C4-2B (cell line): ENCODE measurements at regions not wholly inside any gene's neighbourhood (a gene's known extent, or its start where the extent isn't known, plus 50 kb on each side); places are given as distances from the start of the nearest gene placed in this dataset.

ENCODE experiments used
- CTCF ChIP-seq: fragments of 450-650 bp; conservative IDR thresholded peaks from 2 replicates; pipeline ENCODE4 v1.5.1; 2017; ENCODE audit warnings: mild to moderate bottlenecking
- ZFX ChIP-seq: fragments of 450-650 bp; IDR thresholded peaks from 2 replicates; pipeline ENCODE4 v1.6.1; 2017

- no peak for TF ChIP-seq CTCF
- no peak for TF ChIP-seq ZFX
Measured at GRCh38 chr1:157448636-157449035, 103.7 kb downstream of the FCRL5 start.
